ENCODE measurements at regions not wholly inside any gene's neighbourhood (a gene's known extent, or its start where the extent isn't known, plus 50 kb on each side); places are given as distances from the start of the nearest gene placed in this dataset.

- TF ChIP-seq, protein P1, sequence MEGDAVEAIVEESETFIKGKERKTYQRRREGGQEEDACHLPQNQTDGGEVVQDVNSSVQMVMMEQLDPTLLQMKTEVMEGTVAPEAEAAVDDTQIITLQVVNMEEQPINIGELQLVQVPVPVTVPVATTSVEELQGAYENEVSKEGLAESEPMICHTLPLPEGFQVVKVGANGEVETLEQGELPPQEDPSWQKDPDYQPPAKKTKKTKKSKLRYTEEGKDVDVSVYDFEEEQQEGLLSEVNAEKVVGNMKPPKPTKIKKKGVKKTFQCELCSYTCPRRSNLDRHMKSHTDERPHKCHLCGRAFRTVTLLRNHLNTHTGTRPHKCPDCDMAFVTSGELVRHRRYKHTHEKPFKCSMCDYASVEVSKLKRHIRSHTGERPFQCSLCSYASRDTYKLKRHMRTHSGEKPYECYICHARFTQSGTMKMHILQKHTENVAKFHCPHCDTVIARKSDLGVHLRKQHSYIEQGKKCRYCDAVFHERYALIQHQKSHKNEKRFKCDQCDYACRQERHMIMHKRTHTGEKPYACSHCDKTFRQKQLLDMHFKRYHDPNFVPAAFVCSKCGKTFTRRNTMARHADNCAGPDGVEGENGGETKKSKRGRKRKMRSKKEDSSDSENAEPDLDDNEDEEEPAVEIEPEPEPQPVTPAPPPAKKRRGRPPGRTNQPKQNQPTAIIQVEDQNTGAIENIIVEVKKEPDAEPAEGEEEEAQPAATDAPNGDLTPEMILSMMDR (IDR thresholded peaks at IDR 0.05; ENCODE audit: extremely low read depth, missing control alignments): no peak
- DNase-seq (ENCODE audit: low spot score): no peak
These were observed 207.0 kb upstream of the AGAP1 start for GRCh38 chr2:235286622-235287374.

DNA sequence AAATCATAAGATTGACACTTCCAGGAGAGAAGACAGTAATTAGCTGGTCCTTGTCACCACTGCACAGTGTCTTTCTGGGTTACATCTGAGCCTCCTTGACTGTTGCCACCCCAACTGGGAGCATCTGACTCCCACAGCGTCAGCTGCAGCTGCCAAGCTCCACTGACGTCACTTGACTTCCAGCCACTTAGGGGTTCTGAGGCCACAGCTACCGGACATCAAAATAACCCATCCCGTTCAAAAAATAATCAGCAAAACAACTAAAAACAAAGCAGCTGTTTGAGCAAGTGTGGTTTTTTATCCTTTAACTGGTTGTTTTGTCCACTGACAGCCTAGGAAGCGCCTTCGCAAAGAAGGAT lies 206.5 kb upstream of the AGAP1 start:
- DNase-seq (ENCODE audit: low spot score): no peak
- TF ChIP-seq, protein P1 (IDR thresholded peaks at IDR 0.05; ENCODE audit: extremely low read depth, missing control alignments): no peak

GRCh38 chr2:235291461-235291860 lies 202.4 kb upstream of the AGAP1 start:
- DNase-seq (ENCODE audit: low spot score): no peak
- TF ChIP-seq, protein P1 (IDR thresholded peaks at IDR 0.05; ENCODE audit: extremely low read depth, missing control alignments): no peak

- DNase-seq (ENCODE audit: low spot score): no peak
- TF ChIP-seq, protein P1 (IDR thresholded peaks at IDR 0.05; ENCODE audit: extremely low read depth, missing control alignments): no peak
These were observed 200.8 kb upstream of the AGAP1 start for GRCh38 chr2:235293061-235293460.

GRCh38 chr2:235295831-235296230 lies 198.0 kb upstream of the AGAP1 start:
- TF ChIP-seq, protein P1 (IDR thresholded peaks at IDR 0.05; ENCODE audit: extremely low read depth, missing control alignments): no peak

DNA sequence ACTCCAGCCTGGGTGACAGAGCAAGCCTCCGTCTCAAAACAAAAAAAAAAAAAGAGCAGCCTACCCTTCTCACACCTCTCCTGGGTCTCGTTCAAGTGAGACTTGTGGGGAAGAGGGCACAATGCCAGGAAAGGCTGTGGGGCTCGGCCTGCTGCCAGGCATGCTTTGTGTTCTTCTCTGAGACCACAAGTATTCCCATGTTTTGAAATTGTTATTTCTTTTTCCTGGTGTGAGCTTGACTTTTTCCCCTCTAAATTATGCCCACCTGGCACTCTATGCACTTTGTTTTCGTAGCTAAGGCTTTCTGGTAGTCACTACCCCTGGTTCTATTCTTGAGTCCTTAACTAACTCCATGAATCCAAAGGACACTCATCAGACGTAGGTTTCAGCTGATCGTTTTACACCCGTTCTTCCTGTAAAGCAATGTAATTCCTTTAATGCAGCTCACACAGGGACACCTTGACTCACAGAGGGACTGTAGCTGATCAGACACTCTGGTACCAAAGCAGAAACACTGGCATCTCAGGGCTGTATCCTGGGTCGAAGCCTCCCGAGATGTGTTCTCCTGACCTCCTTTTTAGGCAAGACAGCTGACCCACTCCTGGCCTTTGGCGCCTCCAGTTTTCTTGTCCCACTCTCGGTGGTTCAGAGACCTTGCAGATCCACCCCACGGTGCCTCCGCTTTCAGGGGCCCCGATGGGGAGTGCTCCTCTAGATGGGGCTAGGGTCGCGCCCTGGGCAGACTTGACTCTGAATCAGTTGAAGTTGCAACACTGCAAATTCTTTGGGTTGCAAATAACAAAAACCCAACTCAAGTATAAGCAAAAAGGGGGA lies 193.3 kb upstream of the AGAP1 start:
- TF ChIP-seq, protein P1 (IDR thresholded peaks at IDR 0.05; ENCODE audit: extremely low read depth, missing control alignments): no peak
- no peak for DNase-seq (ENCODE audit: low spot score)

More at GRCh38 chr2:235295831-235296230, 198.0 kb upstream of the AGAP1 start:
- DNase-seq (ENCODE audit: low spot score): no peak
